HUDEP-2 (cell line): ENCODE measurements at regions not wholly inside any gene's neighbourhood (a gene's known extent, or its start where the extent isn't known, plus 50 kb on each side); places are given as distances from the start of the nearest gene placed in this dataset.
"Not testable (repeated sequence)": the region's sequence is repeated elsewhere in the genome, so short reads cannot be mapped to it uniquely, and the experiment has no call there.

Experiments used
- DNase-seq, 76 experiments: peaks; one replicate each; lab custom pipeline; 2025; ENCODE audit not compliant: unreplicated experiment in 76 of 76; lab: John Stamatoyannopoulos, UW

GRCh38 chr5:63131626-63132285 lies 553.1 kb downstream of the LRRC70 start:
- no peak for DNase-seq

DNA sequence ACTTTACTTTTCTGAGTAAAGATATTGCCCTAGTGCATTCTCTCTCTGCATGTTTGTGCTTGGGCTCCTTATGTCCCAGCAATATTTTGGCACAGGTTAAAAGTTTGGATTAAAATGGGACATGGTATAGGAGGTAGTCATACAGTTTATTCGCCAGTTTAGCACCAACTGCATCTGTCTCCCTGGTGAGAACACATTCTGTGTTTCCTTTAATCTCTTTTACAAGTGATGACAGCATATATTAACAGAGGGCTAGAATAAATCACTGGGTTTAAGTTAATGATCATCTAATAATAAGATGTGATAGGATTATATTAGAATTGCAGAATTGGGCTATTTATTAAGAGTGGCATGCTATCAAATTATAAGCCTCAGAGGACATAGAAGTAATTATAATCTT lies 550.1 kb downstream of the LRRC70 start:
- no peak for DNase-seq

DNA sequence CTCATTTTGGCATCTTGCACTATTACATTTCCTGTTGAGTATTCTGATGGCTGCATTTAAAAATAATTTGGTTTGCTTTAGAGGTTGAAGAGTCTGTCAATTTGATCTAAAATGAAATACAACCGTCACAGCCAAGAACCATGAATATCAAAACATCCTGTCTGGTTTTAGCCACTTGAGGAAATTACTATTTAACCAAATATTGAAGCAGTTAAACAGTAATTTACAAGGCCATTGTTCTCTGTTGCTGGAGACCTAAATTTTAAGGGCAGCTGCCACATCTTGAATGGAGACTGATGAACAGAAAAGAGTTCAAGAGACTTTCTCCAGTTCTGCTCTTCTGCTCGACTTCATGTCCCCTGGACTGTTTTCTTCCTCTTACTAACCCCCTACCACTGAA lies 549.4 kb downstream of the LRRC70 start:
- DNase-seq, result no peak

GRCh38 chr5:63127054-63127453 lies 548.4 kb downstream of the LRRC70 start:
- DNase-seq, result no peak

- peak in 34 of 76 experiments; percentile 0 to 67 (median 14) for DNase-seq
Observed at GRCh38 chr5:63125862-63126261, 547.2 kb downstream of the LRRC70 start.

DNA sequence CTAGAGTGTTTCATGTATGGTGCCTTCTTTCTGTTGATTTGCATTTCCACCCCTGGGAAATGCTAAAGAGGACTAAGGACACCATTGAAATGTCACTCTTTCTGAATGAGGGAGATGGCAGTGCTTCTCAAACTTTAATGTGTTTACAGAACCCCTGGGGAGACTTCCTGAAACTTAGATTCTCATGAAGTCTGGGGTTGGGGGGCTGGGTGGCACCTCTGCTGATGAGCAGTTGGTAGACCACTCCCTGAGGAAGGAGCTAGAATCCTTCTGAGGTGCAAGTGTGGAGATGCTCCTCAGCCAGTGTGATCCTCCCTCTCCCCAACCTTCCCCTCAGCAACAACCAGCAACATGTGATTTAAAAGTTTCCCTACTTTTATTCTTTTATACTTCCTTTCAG lies 546.8 kb downstream of the LRRC70 start:
- DNase-seq, result no peak

GRCh38 chr5:63124266-63124665 lies 545.6 kb downstream of the LRRC70 start:
- no peak for DNase-seq

GRCh38 chr5:63121471-63121870 lies 542.9 kb downstream of the LRRC70 start:
- no peak for DNase-seq

- DNase-seq, result no peak
Observed at GRCh38 chr5:63118221-63118620, 539.6 kb downstream of the LRRC70 start.

- DNase-seq, result no peak
Observed at GRCh38 chr5:63111891-63112290, 533.3 kb downstream of the LRRC70 start.

DNA sequence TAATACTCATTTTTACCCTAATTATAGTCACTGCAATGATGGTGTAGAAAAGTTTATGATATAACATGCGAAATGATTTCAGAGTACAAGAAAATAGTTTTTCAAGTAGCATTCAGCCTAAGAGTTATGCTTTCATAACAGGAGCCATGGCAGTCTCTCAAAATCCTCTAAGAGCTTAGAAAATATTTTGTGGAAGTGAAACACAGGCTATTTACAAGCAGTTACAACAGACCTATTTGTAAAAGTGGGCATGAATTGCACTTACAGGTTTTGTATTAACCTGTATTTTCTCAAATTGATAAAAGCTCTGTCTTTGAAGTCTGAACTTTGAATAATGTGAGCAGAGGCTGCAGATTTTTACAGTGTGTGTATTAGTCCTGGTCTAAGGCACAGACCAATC lies 523.3 kb downstream of the LRRC70 start:
- no peak for DNase-seq

DNA sequence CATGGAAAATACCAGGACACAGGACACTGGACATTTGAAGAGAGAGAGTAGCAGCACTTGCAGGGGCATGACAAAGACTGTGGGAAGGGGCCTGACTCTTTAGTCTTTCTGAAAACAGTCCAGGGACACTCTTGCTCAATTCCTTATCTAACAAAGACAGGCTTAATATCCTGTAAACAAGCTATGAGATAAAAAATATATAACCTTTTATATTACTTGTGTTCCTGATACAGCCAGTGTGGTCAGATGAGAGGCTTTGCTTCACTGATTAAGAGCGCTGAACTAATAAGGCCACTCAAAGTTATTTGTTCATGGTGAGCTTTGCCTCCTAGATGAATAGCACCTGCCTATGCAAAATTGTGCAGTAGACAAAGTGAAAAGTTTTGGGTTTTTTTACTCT lies 518.7 kb downstream of the LRRC70 start:
- no peak for DNase-seq

DNA sequence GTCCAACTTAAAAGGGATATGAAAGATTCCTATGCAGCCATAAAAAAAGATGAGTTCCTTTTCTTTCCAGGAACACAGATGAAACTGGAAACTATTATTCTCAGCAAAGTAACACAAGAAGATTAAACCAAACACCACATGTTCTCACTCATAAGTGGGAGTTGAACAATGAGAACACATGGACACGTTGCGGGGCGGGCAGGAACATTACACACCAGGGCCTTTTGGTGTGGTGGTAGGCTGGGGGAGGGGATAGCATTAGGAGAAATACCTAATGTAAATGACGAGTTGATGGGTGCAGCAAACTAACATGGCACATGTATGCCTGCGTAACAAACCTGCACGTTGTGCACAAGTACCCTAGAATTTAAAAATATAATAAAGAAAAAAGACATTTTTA lies 516.1 kb downstream of the LRRC70 start:
- DNase-seq, result no peak

DNA sequence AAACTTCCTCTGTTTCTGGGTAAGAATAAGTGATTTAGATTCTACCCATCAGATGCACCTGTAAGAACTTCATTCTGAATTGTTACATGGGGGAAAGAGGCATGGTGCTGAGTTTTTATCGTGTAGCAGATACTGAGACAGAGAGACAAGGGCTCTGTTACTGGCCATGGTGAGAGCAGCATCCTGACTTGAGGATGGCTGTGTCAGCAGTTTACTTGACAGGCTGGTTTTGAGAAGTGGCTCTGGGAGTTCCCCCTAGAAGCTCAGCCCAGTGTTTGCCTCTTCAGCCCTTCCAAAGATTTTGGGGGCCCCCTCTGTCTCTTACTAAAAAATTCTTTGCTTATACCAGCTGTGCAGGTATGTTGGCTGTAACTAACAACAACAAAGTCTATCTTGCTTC lies 510.5 kb downstream of the LRRC70 start:
- no peak for DNase-seq

DNA sequence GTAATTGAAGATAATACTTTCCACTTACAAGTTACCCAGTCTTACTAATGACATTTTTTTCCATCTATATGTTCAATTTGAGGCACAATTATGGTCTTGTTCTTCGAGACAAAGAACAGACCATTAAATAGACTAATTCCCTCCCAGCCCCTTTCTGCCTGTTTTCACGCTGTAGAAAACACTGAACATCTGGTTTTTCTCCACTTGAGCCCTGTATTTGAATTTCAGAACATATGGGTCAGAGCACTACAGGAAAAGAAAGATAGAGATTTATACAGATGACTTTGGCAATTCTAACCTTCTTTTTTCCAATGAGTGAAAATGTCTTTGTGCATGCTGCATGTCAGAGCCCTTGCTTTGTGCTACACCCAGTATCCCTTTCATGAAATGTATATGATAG lies 506.9 kb downstream of the LRRC70 start:
- DNase-seq, result no peak

DNA sequence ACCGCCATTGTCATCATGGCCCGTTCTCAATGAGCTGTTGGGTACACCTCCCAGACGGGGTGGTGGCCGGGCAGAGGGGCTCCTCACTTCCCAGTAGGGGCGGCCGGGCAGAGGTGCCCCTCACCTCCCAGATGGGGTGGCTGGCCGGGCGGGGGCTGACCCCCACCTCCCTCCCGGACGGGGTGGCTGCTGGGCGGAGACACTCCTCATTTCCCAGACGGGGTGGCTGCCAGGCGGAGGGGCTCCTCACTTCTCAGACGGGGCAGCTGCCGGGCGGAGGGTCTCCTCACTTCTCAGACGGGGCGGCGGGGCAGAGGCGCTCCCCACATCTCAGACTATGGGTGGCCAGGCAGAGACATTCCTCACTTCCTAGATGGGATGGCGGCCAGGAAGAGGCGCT lies 505.1 kb downstream of the LRRC70 start:
- not testable (repeated sequence) for DNase-seq

DNA sequence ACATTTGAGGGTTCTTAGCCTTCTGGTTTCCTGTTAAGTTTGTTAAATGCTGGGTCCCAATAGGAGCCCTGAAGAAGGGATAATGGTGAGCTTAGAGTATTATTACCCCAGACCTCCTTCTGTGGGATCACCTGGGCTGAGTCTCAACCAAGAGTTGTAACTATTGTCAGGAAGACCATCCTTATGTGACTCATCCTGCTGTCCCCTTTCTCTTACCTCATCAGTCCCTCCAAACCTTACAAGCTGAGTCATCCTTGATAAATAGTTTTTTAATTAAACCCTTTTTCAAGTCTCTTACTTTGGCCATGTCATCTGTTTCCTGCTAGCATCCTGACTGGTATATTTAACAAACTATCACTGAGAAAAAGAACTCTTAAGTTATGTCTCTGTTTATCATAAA lies 502.8 kb downstream of the LRRC70 start:
- no peak for DNase-seq

DNA sequence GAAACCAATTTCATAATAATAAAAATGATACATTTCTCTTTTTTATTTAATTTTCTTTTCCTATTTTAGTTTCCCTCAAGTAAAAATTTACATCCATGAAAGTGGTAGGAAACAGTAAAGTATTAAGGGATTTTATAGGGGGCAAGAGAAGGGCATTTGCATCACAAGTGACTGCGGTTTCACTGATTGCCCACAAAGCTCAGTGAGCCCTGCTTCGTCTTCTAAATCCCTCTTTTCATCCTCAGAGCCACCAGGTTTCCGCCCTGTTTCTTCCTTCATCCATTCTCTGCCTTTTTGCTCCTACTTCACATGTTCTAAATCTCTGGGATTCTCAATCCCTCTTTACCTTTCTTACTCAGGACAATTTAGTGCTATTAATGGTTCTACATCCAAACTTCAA lies 491.4 kb downstream of the LRRC70 start:
- DNase-seq, result no peak

DNA sequence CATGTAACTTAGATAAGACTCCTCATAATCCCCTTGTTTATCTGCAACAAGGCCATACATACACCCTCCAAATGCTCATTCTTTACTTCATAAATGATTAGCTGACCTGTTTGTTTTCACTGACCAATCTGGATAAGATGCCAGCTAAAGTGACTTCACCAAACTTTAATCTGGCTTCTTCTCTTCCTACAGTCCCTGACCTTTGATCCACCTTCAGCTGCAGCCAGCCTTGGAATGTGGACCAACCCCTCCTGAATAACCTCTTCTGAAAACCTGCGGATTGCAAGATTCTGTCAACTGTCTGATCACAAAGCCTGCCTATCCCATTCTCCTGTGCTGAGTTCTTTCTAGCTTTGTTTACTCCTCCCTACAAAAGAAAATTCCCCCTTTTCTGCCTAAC lies 476.8 kb downstream of the LRRC70 start:
- peak in 1 of 76 experiments; percentile 11 for DNase-seq

DNA sequence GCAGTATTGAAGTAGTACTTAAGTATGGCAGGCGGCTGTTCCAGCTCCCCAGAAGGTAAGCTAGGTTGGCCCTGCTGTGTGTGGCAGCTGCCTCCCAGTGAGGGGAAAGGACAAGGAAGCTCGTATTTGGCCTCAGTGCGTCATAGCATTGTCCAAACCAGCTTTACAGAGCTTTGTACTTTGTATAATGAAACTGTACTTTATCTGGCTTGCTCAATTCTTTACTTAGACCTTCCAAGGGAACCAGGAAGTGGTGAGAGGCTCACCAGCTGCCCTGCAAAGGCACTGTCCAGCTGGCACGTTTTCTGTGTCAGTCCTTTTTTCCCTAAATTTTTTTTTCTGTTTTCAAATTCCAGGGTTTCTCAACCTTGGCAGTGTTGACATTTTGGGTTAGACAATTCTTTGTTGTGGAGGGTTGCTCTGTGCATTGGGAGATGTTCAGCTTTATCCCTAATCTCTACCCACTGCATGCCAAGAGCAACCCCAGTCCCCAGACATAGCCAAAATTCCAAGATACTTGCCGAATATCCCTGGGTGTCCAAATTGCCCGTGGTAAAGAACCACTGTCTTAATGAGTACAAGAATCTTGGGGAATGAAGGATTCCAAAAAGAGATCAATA lies 474.5 kb downstream of the LRRC70 start:
- DNase-seq, result no peak

DNA sequence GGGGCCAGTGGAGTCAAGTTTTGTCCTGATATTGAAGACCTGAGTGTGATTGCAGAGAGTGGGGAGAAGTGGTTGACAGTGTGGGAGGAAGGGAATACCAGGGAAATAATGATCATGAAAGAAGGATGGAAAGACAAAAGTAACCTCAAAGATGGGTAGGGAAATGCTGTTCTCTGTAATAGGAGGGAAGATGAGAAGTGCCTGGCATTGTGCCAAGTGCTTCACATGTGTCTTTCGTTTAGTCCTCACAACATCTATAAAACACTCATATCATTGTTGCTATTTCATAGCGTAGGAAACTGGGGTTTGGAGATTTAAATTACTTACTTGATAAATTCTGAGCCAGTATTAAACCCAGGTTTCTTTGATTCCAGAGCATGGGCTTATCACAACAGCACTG lies 472.3 kb downstream of the LRRC70 start:
- DNase-seq, result peak in 1 of 76 experiments; percentile 10

DNA sequence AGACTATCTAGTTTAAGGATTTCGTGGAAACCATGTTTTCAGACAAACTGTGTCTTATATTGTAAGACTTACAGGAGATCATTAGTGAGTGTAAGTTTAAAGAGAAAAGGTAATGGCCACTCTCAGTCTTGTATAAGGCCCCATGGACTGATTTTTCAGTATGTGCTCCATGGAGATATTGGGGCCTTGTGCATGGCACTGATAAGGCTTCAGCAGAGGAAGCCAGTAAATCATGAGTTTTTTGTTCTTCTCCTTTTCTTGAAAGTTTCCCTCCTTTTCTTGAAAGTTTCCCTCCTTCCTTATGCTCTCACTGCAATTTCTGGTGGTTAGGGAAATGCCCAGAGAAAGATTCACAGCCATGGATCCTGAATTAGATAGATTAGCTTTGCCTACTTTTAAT lies 471.3 kb downstream of the LRRC70 start:
- DNase-seq, result peak in 25 of 76 experiments; percentile 3 to 58 (median 17)

DNA sequence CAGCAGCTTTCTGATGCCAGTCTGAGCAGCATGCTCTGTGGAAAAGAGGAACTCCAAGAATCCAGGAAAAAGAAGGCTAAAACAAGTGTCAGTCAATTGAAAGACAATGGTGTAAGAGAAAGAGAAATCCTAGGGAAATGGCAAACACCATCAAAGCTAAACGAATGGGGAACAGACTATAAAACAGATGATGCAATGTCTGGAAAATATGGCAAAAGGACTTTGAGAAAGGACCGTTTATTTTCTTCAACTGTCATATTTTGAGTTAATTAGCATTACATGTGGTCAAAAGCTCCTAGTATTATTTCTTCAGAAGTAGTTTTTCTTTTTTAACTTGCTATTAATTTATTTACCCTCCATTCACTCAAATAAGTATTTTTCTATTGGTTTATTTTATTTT lies 465.2 kb downstream of the LRRC70 start:
- no peak for DNase-seq
